Keratinocyte (primary cell): ENCODE measurements at regions not wholly inside any gene's neighbourhood (a gene's known extent, or its start where the extent isn't known, plus 50 kb on each side); places are given as distances from the start of the nearest gene placed in this dataset.

Experiments
- DNase-seq: peaks from one replicate; pipeline ENCODE4 v3.0.0-alpha.2; 2011; ENCODE audit warnings: low read depth, missing footprints, low spot score
- FAIRE-seq: peaks from 2 replicates; lab custom pipeline; 2011; peaks lifted over from hg19 to GRCh38; lab: Jason Lieb, UNC
- H2AFZ ChIP-seq: 2 replicates; pipeline ENCODE4 v1.6.0; 2012; ENCODE audit warnings: low read length, control low read depth, inconsistent platforms; ENCODE audit not compliant: control insufficient read depth
- H3K27ac ChIP-seq: 2 replicates; pipeline ENCODE4 v1.5.1; 2011; ENCODE audit warnings: low read length; ENCODE audit not compliant: control insufficient read depth, insufficient read depth
- H3K27me3 ChIP-seq: 3 replicates; pipeline ENCODE4 v1.6.0; 2011; ENCODE audit warnings: low read length; ENCODE audit not compliant: control insufficient read depth, insufficient read depth; ENCODE audit errors: extremely low read depth
- H3K36me3 ChIP-seq, 2 experiments: 2 replicates in 1 of 2; 3 replicates in 1 of 2; pipeline ENCODE4 v1.5.1; 2011; ENCODE audit warnings: low read length in 2 of 2, mild to moderate bottlenecking in 1 of 2; ENCODE audit not compliant: control insufficient read depth in 2 of 2, insufficient read depth in 2 of 2; ENCODE audit errors: extremely low read depth in 1 of 2
- H3K4me1 ChIP-seq: 3 replicates; pipeline ENCODE4 v1.5.1; 2011; ENCODE audit warnings: low read length; ENCODE audit not compliant: control insufficient read depth, insufficient read depth; ENCODE audit errors: extremely low read depth
- H3K4me2 ChIP-seq: 3 replicates; pipeline ENCODE4 v1.6.0; 2011; ENCODE audit warnings: low read depth, low read length; ENCODE audit not compliant: control insufficient read depth, insufficient read depth; ENCODE audit errors: extremely low read depth
- H3K4me3 ChIP-seq, 3 experiments: fragments of 200-600 bp in 1 of 3; sonication (generic) in 1 of 3; 2 replicates in 2 of 3; 3 replicates in 1 of 3; pipeline ENCODE4 v1.5.1; 2011 to 2016; ENCODE audit warnings: low read length in 3 of 3, mild to moderate bottlenecking in 3 of 3, control low read depth in 2 of 3, inconsistent platforms in 1 of 3, low read depth in 1 of 3, mixed read lengths in 1 of 3, mixed run types in 1 of 3, moderate library complexity in 1 of 3; ENCODE audit not compliant: control insufficient read depth in 2 of 3, insufficient read depth in 2 of 3; ENCODE audit errors: extremely low read depth in 1 of 3
- H3K79me2 ChIP-seq: 2 replicates; pipeline ENCODE4 v1.6.0; 2012; ENCODE audit warnings: low read length; ENCODE audit not compliant: control insufficient read depth, insufficient read depth
- H3K9ac ChIP-seq: 3 replicates; pipeline ENCODE4 v1.6.0; 2011; ENCODE audit warnings: low read length; ENCODE audit not compliant: control insufficient read depth, insufficient read depth; ENCODE audit errors: extremely low read depth
- H3K9me1 ChIP-seq: 3 replicates; pipeline ENCODE4 v1.6.0; 2011; ENCODE audit warnings: low read length; ENCODE audit not compliant: control insufficient read depth, insufficient read depth; ENCODE audit errors: extremely low read depth
- H3K9me3 ChIP-seq: 2 replicates; pipeline ENCODE4 v1.5.1; 2012; ENCODE audit warnings: low read depth, low read length; ENCODE audit not compliant: control insufficient read depth
- H4K20me1 ChIP-seq: 3 replicates; pipeline ENCODE4 v1.6.0; 2011; ENCODE audit warnings: low read length; ENCODE audit not compliant: control insufficient read depth, insufficient read depth; ENCODE audit errors: extremely low read depth
- CTCF ChIP-seq, 3 experiments: IDR thresholded peaks in 1 of 3; conservative IDR thresholded peaks in 1 of 3; optimal IDR thresholded peaks in 1 of 3; 2 replicates in 2 of 3; 3 replicates in 1 of 3; pipeline versions ENCODE3 to v1.5.1; 2011; ENCODE audit warnings: low read length in 3 of 3, mild to moderate bottlenecking in 3 of 3, moderate library complexity in 2 of 3, control low read depth in 1 of 3, inconsistent platforms in 1 of 3; ENCODE audit not compliant: insufficient read depth in 2 of 3; ENCODE audit errors: extremely low read depth in 1 of 3
- EZH2 ChIP-seq: IDR thresholded peaks from one replicate; pipeline ENCODE4 v1.6.1; 2012; ENCODE audit warnings: inconsistent platforms, mild to moderate bottlenecking, low read length, moderate library complexity
- dilution Hi-C: fragments of 300-500 bp; cut with MboI; formaldehyde crosslinking; loops from one replicate; pipeline ENCODE4 v1.7.0; 2020; ENCODE audit warnings: low sequenced_read_pairs; ENCODE audit not compliant: extremely low pct_ligation_motif_present

- H3K4me2 ChIP-seq, result no peak overlapping the region
- H3K27ac ChIP-seq, result no peak overlapping the region
- no peak overlapping the region for H3K4me3 ChIP-seq
- dilution Hi-C loops, result no loop called here
- no peak overlapping the region for H3K9ac ChIP-seq
- DNase-seq (no peak), FAIRE-seq (no peak)
- no peaks in the 10 kb centered on the region for H3K79me2 ChIP-seq
- no peaks in the 10 kb centered on the region for H4K20me1 ChIP-seq
- H3K27me3 ChIP-seq, result no peaks in the 10 kb centered on the region
- peaks cover 6% of the 10 kb centered on the region for H3K4me1 ChIP-seq
- H3K36me3 ChIP-seq, result no peaks in the 10 kb centered on the region
- no peak overlapping the region for H2AFZ ChIP-seq
- TF ChIP-seq EZH2 (no peak), CTCF (optimal IDR thresholded peaks at IDR 0.05 in 1 of 3, IDR thresholded peaks at IDR 0.05 in 1 of 3, conservative IDR thresholded peaks at IDR 0.05 in 1 of 3; ENCODE audit: extremely low read depth in 1 of 3, insufficient read depth in 2 of 3, low read length in 3 of 3) (no peak)
- H3K9me3 ChIP-seq, result no peaks in the 10 kb centered on the region
- H3K9me1 ChIP-seq, result no peaks in the 10 kb centered on the region
These were observed 141.0 kb upstream of the COL21A1 start for GRCh38 chr6:56388415-56388755.

GRCh38 chr6:56387621-56388414 lies 140.4 kb upstream of the COL21A1 start:
- Histone ChIP-seq H3K27me3 (no peaks in the 10 kb centered on the region), H3K4me3 (no peak overlapping the region), H3K9ac (no peak overlapping the region), H4K20me1 (no peaks in the 10 kb centered on the region), H3K9me3 (no peaks in the 10 kb centered on the region), H2AFZ (no peak overlapping the region), H3K27ac (no peak overlapping the region), H3K9me1 (no peaks in the 10 kb centered on the region), H3K4me2 (no peak overlapping the region), H3K4me1 (peaks cover 6% of the 10 kb centered on the region), H3K36me3 (no peaks in the 10 kb centered on the region), H3K79me2 (no peaks in the 10 kb centered on the region)
- dilution Hi-C loops, result no loop called here
- no peak for DNase-seq
- no peak for FAIRE-seq
- no peak for TF ChIP-seq CTCF (optimal IDR thresholded peaks at IDR 0.05 in 1 of 3, IDR thresholded peaks at IDR 0.05 in 1 of 3, conservative IDR thresholded peaks at IDR 0.05 in 1 of 3; ENCODE audit: extremely low read depth in 1 of 3, insufficient read depth in 2 of 3, low read length in 3 of 3)
- TF ChIP-seq EZH2, result no peak
